Osteocyte (in vitro differentiated cells): ENCODE measurements at regions not wholly inside any gene's neighbourhood (a gene's known extent, or its start where the extent isn't known, plus 50 kb on each side); places are given as distances from the start of the nearest gene placed in this dataset.

Experiments
- DNase-seq: peaks from one replicate; pipeline ENCODE4 v3.0.0; 2021; ENCODE audit warnings: mixed read lengths; ENCODE audit not compliant: unreplicated experiment; ENCODE audit errors: extremely low spot score
- H3K27ac Mint-ChIP-seq: one replicate; pipeline ENCODE4 v1.8.0; 2021; ENCODE audit warnings: mild to moderate bottlenecking, mixed read lengths; ENCODE audit not compliant: unreplicated experiment
- H3K27me3 Mint-ChIP-seq: one replicate; pipeline ENCODE4 v1.8.0; 2021; ENCODE audit warnings: mixed read lengths; ENCODE audit not compliant: unreplicated experiment
- H3K36me3 Mint-ChIP-seq: one replicate; pipeline ENCODE4 v1.8.0; 2021; ENCODE audit warnings: mixed read lengths; ENCODE audit not compliant: unreplicated experiment
- H3K4me1 Mint-ChIP-seq: one replicate; pipeline ENCODE4 v1.8.0; 2021; ENCODE audit warnings: mixed read lengths; ENCODE audit not compliant: unreplicated experiment
- H3K4me3 Mint-ChIP-seq: one replicate; pipeline ENCODE4 v1.8.0; 2021; ENCODE audit warnings: mild to moderate bottlenecking, moderate library complexity, mixed read lengths; ENCODE audit not compliant: unreplicated experiment
- H3K9me3 Mint-ChIP-seq: one replicate; pipeline ENCODE4 v1.8.0; 2021; ENCODE audit warnings: mixed read lengths; ENCODE audit not compliant: unreplicated experiment
- CTCF ChIP-seq: fragments of 200-600 bp; sonication (generic); IDR thresholded peaks from 2 replicates; pipeline ENCODE4 v1.5.0; 2021; ENCODE audit warnings: antibody characterized with exemption, mild to moderate bottlenecking, moderate library complexity

DNA sequence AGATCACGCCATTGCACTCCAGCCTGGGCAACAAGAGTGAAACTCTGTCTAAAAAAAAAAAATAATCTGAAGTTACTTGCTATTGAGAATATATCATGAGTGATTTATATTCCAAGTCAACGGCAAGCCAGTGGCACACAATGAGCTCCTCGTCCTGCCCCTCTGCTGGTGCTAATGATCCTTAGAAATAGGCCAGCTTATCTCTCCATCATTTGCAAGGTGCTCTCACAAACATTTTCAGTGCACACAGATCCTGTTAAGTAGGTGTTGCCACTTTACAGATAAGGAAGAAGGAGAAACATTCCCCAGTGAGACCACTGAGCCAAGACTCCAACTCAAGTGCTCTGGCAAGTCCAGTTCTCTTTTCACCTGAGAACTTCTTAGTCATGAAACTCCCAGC lies 91.3 kb upstream of the GPR45 start:
- peak; percentile 54 for DNase-seq
- peaks cover 51% of the 10 kb centered on the region for H3K27me3 Mint-ChIP-seq
- TF ChIP-seq CTCF = no peak
- H3K4me1 Mint-ChIP-seq = no peaks in the 10 kb centered on the region
- H3K27ac Mint-ChIP-seq = no peak overlapping the region
- H3K36me3 Mint-ChIP-seq = no peaks in the 10 kb centered on the region
- no peak overlapping the region for H3K4me3 Mint-ChIP-seq
- H3K9me3 Mint-ChIP-seq = no peaks in the 10 kb centered on the region

GRCh38 chr2:105154119-105154818 lies 87.3 kb upstream of the GPR45 start:
- no peaks in the 10 kb centered on the region for H3K36me3 Mint-ChIP-seq
- H3K4me3 Mint-ChIP-seq = no peak overlapping the region
- H3K27me3 Mint-ChIP-seq = peaks cover 55% of the 10 kb centered on the region
- TF ChIP-seq CTCF = no peak
- no peak overlapping the region for H3K27ac Mint-ChIP-seq
- H3K4me1 Mint-ChIP-seq = no peaks in the 10 kb centered on the region
- peaks cover 22% of the 10 kb centered on the region for H3K9me3 Mint-ChIP-seq
- DNase-seq = no peak

DNA sequence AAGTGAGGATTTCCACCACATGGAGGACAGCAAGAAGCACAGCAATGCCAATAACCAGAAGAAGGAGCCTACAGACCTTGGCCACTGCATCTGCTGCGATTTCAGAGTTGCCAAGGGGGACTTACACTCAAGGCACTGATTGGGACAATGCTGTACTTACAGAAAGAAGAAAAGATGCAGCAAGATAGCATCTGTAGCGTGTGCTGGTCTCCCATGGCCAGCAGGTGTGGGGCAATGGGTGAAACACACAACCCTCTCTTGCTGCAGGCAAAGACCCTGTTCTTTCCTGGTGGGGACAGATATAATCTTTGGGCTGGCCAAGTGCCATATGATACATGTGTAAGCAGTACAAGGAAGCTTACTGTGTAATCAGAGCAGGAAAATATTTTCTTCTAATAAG lies 85.4 kb upstream of the GPR45 start:
- no peak overlapping the region for H3K27ac Mint-ChIP-seq
- peaks cover 22% of the 10 kb centered on the region for H3K9me3 Mint-ChIP-seq
- DNase-seq = no peak
- no peak overlapping the region for H3K4me3 Mint-ChIP-seq
- H3K27me3 Mint-ChIP-seq = peaks cover 56% of the 10 kb centered on the region
- no peaks in the 10 kb centered on the region for H3K4me1 Mint-ChIP-seq
- H3K36me3 Mint-ChIP-seq = no peaks in the 10 kb centered on the region
- no peak for TF ChIP-seq CTCF

- no peak for DNase-seq
- TF ChIP-seq CTCF = no peak
- H3K27me3 Mint-ChIP-seq = peaks cover 54% of the 10 kb centered on the region
- H3K27ac Mint-ChIP-seq = no peak overlapping the region
- H3K36me3 Mint-ChIP-seq = no peaks in the 10 kb centered on the region
- no peak overlapping the region for H3K4me3 Mint-ChIP-seq
- no peaks in the 10 kb centered on the region for H3K4me1 Mint-ChIP-seq
- peaks cover 22% of the 10 kb centered on the region for H3K9me3 Mint-ChIP-seq
Observed at GRCh38 chr2:105158002-105158401, 83.5 kb upstream of the GPR45 start.

DNA sequence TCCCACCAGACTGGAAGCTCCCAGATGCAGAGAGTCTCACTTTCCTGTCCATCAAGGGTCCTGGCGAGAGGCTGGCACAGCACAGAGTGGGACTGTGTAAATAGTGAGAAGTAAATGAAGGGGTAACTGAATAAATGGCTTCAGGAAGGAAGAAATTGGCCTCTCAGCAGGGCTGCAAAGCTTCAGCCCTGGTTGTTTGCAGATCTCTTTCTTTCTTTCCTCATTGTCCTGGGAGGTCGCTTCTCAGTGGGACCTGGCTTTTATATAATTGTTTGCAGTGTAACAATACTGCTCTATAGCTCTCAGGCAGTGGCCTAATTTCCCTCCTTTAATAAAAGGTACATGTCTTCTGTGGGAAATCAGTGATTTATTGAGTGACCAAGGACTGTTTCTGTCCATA lies 74.9 kb upstream of the GPR45 start:
- no peak for TF ChIP-seq CTCF
- no peak for DNase-seq
- Mint-ChIP-seq H3K4me1 (no peaks in the 10 kb centered on the region), H3K36me3 (no peaks in the 10 kb centered on the region), H3K9me3 (no peaks in the 10 kb centered on the region), H3K27me3 (peaks cover 34% of the 10 kb centered on the region), H3K4me3 (no peak overlapping the region), H3K27ac (no peak overlapping the region)
